ENCODE measurements at regions not wholly inside any gene's neighbourhood (a gene's known extent, or its start where the extent isn't known, plus 50 kb on each side); places are given as distances from the start of the nearest gene placed in this dataset.

DNA sequence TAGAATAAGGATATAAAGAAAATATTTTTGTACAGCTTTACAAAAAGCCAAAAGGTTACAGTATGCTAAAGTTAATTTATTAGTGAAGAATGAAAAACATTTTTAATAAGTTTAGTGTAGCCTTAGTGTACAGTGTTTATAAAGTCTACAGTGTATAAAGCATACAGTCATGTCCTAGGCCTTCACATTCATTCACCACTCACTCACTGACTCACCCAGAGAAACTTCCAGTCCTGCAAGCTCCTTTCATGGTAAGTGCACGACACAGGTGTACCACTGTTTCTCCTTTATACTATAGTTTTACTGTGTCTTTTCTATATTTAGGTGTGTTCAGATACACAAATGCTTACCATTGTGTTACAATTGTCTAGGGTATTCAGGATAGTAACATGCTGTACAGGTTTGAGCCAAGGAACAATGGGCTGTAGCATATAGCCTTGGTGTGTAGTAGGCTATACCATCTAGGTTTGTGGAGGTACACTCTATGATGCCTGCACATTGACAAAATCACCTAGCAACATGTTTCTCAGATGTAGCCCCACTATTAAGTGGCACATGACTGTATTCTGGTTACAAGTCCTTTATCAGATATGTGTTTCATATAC lies 197.1 kb upstream of the KBTBD8 start:
- Histone ChIP-seq H3K36me3 (replicated peaks in 1 of 2; ENCODE audit: insufficient read depth in 1 of 2, low read depth in 2 of 2) (no peaks in the 10 kb centered on the region), H3K4me3 (no peak overlapping the region), H3K4me1 (no peaks in the 10 kb centered on the region), H3K27ac (no peak overlapping the region), H3K9me3 (no peaks in the 10 kb centered on the region), H3K27me3 (no peaks in the 10 kb centered on the region)
- DNase-seq (no peak), ATAC-seq (no peak)
- TF ChIP-seq, protein P1, sequence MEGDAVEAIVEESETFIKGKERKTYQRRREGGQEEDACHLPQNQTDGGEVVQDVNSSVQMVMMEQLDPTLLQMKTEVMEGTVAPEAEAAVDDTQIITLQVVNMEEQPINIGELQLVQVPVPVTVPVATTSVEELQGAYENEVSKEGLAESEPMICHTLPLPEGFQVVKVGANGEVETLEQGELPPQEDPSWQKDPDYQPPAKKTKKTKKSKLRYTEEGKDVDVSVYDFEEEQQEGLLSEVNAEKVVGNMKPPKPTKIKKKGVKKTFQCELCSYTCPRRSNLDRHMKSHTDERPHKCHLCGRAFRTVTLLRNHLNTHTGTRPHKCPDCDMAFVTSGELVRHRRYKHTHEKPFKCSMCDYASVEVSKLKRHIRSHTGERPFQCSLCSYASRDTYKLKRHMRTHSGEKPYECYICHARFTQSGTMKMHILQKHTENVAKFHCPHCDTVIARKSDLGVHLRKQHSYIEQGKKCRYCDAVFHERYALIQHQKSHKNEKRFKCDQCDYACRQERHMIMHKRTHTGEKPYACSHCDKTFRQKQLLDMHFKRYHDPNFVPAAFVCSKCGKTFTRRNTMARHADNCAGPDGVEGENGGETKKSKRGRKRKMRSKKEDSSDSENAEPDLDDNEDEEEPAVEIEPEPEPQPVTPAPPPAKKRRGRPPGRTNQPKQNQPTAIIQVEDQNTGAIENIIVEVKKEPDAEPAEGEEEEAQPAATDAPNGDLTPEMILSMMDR (IDR thresholded peaks at IDR 0.05), result no peak
- no peak for TF ChIP-seq POLR2A (IDR thresholded peaks at IDR 0.05)
- intact Hi-C loops (cut with DNase I), result no loop called here
- WGBS, 2 donors, result 79 to 96% methylated on average over 1 of the region's 1 CpG

DNA sequence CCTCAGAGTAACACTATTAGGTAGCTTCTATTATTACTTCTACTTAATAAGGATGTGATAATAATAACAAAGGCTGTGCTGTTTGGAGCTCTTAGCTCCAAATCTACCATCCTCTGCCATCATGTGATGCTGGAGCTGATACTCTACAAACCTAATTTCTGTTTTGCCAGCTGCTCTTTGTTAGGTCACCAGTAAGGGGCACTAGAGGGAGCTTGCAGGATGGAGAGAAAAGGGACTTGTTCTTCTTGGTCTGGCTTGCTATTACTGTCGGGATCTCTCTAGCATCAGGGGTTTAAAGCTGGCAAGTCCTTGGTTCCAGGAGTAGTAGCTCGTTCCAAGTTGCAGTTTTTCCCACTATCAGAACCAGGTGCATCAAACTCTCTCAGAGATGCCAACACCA lies 194.9 kb upstream of the KBTBD8 start:
- intact Hi-C loops (cut with DNase I), result no loop called here
- no peak for ATAC-seq
- Histone ChIP-seq H3K4me1 (peaks cover 4% of the 10 kb centered on the region), H3K36me3 (replicated peaks in 1 of 2; ENCODE audit: insufficient read depth in 1 of 2, low read depth in 2 of 2) (no peaks in the 10 kb centered on the region), H3K4me3 (no peak overlapping the region), H3K9me3 (no peaks in the 10 kb centered on the region), H3K27me3 (no peaks in the 10 kb centered on the region), H3K27ac (no peak overlapping the region)
- DNase-seq, result no peak
- 50 to 78% methylated on average over 2 of the region's 2 CpGs for WGBS, 2 donors
- TF ChIP-seq, protein P1 (IDR thresholded peaks at IDR 0.05), result no peak
- TF ChIP-seq POLR2A (IDR thresholded peaks at IDR 0.05), result no peak

DNA sequence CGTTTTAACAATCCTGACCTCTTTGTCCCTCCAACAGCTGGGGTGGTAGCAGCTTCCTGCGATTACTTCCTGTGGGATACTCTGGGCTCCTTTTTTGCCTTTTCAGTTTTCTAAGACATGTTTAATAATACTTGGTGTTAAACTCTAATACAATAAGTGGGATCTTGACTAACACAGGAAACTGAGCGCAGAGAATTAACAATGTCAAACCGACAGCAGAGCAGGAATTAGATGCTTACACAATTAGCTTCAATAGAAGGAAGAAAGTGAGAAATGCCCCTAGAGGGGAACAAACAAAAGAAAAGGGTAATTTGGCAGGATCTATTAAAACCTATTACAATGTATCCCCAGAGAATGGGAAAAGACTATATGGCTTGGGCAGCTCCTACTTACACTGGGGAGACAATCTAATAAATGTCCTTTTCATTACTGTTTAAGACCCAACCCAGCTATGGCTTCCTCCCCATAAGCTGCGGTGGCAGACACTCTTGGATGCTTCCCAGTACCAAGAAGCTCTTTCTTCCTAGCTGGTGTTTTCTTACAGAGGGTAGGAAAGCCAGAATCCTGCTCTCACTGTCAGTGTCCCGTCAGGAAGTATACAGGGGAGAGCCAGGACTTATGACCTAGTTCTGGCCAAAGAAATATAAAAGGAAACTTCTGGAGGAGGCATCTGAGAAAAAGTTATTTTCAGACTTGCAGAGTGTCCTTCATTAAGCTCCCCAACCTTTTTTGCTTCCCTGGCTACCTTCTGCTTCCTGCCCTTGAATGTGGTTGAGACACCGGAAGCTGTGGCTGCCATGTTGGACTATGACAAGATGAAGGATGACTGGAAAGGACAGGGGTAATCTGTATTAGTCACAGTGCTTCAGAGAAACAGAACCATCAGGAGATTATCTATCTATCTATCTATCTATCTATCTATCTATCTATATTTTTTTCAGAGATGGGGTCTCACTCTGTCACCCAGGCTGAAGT lies 194.1 kb upstream of the KBTBD8 start:
- TF ChIP-seq, protein P1 (IDR thresholded peaks at IDR 0.05), result no peak
- TF ChIP-seq POLR2A (IDR thresholded peaks at IDR 0.05), result no peak
- intact Hi-C loops (cut with DNase I), result no loop called here
- ATAC-seq (no peak), DNase-seq (no peak)
- H3K27ac ChIP-seq, result no peak overlapping the region
- H3K36me3 ChIP-seq (replicated peaks in 1 of 2; ENCODE audit: insufficient read depth in 1 of 2, low read depth in 2 of 2), result no peaks in the 10 kb centered on the region
- no peaks in the 10 kb centered on the region for H3K27me3 ChIP-seq
- H3K4me3 ChIP-seq, result no peak overlapping the region
- H3K4me1 ChIP-seq, result peaks cover 12% of the 10 kb centered on the region
- WGBS, 2 donors, result 66 to 76% methylated on average over 7 of the region's 7 CpGs
- no peaks in the 10 kb centered on the region for H3K9me3 ChIP-seq

DNA sequence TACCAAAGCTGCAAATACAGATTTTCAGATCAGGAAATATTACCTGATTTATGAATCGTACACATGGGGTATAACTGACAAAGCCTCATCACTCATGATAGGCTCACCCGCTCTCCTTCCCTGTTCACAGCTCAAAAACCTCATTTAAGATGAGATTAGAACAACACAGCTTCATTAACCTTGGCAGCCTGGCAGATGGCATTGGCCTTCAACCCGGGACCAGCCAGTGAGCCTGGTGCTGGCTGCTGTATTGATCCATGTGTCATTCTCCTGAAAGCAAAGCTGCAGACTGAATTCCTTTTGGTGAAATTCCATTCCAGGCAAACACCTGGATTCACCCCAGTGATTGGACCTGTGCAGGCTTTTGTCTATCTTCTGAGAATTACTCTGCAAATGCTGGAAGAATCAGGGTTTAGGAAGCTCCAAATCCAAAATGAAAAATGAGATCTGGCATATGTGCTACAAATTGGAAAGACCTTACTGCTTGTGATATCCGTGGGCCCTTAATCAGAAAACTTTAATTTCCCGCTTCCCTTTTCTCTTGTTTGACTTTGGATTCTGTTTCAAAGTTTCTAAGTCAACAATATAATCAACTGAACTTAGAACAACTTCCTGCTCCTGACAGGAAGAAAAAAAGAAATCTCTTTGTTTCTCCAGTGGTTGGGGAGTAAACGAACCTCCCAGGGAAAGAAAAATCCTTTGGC lies 189.1 kb upstream of the KBTBD8 start:
- intact Hi-C loops (cut with DNase I), result no loop called here
- ATAC-seq (peak; percentile 76), DNase-seq (peak; percentile 45 to 58 (median 51))
- H3K27ac ChIP-seq, result peak overlapping the region; percentile 42 to 85 (median 58)
- no peak for TF ChIP-seq POLR2A (IDR thresholded peaks at IDR 0.05)
- H3K27me3 ChIP-seq, result no peaks in the 10 kb centered on the region
- H3K4me3 ChIP-seq, result no peak overlapping the region
- peaks cover 21% of the 10 kb centered on the region for H3K4me1 ChIP-seq
- no peaks in the 10 kb centered on the region for H3K9me3 ChIP-seq
- no peaks in the 10 kb centered on the region for H3K36me3 ChIP-seq (replicated peaks in 1 of 2; ENCODE audit: insufficient read depth in 1 of 2, low read depth in 2 of 2)
- WGBS, 2 donors, result 11 to 19% methylated on average over 5 to 6 of the region's 6 CpGs

DNA sequence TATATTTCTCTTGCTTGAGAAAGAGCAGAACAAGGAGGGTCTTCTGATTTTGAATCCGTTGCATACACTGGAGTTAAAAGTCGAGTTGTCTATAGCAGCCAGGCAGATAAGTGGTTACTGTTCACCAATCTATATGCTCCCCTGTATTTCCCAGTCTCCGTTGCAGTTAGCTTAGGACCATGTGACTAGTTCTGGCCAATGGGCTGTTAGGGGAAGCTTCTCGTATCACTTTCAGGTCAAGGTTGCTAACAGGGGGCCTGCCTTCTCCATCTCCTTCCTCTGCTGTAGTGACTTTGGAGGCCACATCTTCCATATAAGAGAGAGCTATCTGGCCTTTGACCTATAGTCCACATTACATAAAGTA lies 188.5 kb upstream of the KBTBD8 start:
- Histone ChIP-seq H3K36me3 (replicated peaks in 1 of 2; ENCODE audit: insufficient read depth in 1 of 2, low read depth in 2 of 2) (no peaks in the 10 kb centered on the region), H3K4me3 (no peak overlapping the region), H3K27ac (peak overlapping the region; percentile 19 to 85 (median 58)), H3K9me3 (no peaks in the 10 kb centered on the region), H3K27me3 (no peaks in the 10 kb centered on the region), H3K4me1 (peaks cover 21% of the 10 kb centered on the region)
- DNase-seq (peak in 3 of 4 donors; percentile 29 to 39 (median 38)), ATAC-seq (peak; percentile 65)
- TF ChIP-seq POLR2A (IDR thresholded peaks at IDR 0.05), result no peak
- TF ChIP-seq, protein P1 (IDR thresholded peaks at IDR 0.05), result no peak
- WGBS, 2 donors, result 22 to 26% methylated on average over 4 of the region's 4 CpGs
- intact Hi-C loops (cut with DNase I), result no loop called here
